Ovary (tissue), 7 donors: ENCODE measurements at regions not wholly inside any gene's neighbourhood (a gene's known extent, or its start where the extent isn't known, plus 50 kb on each side); places are given as distances from the start of the nearest gene placed in this dataset.

Source experiments
- DNase-seq, 5 donors: peaks; one replicate each; pipeline ENCODE4 v3.0.0-alpha.2; 2019 to 2020
- H3K27ac ChIP-seq, 2 donors: fragments of 200-600 bp; one replicate each; pipeline versions ENCODE4 v1.5.1 to v1.8.0; 2019 to 2022
- H3K27me3 ChIP-seq: fragments of 200-600 bp; one replicate; pipeline ENCODE4 v1.8.0; 2022
- H3K36me3 ChIP-seq: fragments of 200-600 bp; sonication (generic); one replicate; pipeline ENCODE4 v1.5.1; 2019
- H3K4me1 ChIP-seq: one replicate; pipeline ENCODE4 v1.8.1; 2013; ENCODE audit warnings: mild to moderate bottlenecking, moderate library complexity; ENCODE audit not compliant: insufficient read depth
- H3K4me3 ChIP-seq: fragments of 200-600 bp; sonication (generic); one replicate; pipeline ENCODE4 v1.5.1; 2017
- H3K9me3 ChIP-seq, 2 donors: fragments of 200-600 bp in 1 of 2; sonication (generic) in 1 of 2; one replicate each; pipeline versions ENCODE4 v1.5.1 to v1.8.1; 2013 to 2019; ENCODE audit warnings: mild to moderate bottlenecking in 1 of 2, moderate library complexity in 1 of 2
- EP300 ChIP-seq: sonication (generic); formaldehyde crosslinking; IDR thresholded peaks from one replicate; pipeline ENCODE4 v1.6.1; 2017; ENCODE audit warnings: antibody characterized with exemption
- POLR2A ChIP-seq: fragments of 450-650 bp; IDR thresholded peaks from one replicate; pipeline ENCODE4 v1.6.1; 2017; ENCODE audit warnings: antibody characterized with exemption, mild to moderate bottlenecking, moderate library complexity
- WGBS, 3 donors: extraction: QIAGEN DNeasy Blood & Tissue Kit in 1 of 3; methylation state at CpG; one replicate each; pipeline versions ENCODE4 v1.1.5 to v1.1.7; 2013 to 2017; 5-methylcytosine and 5-hydroxymethylcytosine counted together
- intact Hi-C, 4 donors: fragments of 100-400 bp; cut with DNase I; formaldehyde crosslinking; loops; one replicate each; pipeline versions ENCODE4 v1.11.0 to v1.15.1; 2022 to 2023
- TF ChIP-seq, protein P1 (sequence below), 3 donors: fragments of 450-650 bp in 2 of 3; fragments of 200-600 bp in 1 of 3; IDR thresholded peaks; one replicate each; pipeline versions ENCODE4 v1.5.1 to v1.8.0; 2016 to 2022; ENCODE audit warnings: antibody characterized with exemption in 3 of 3, mild to moderate bottlenecking in 1 of 3
- donor health status: DM: no; HTN: no; CAD: no; lungs with moderate emphysema.
- donor health status: DM: no; HTN: no; CAD: no.
- donor health status: Bipolar disorder and iron deficiency.
- donor health status: DM: no; HTN: no; CAD: no.
- donor health status: DM: yes; HTN: yes; CAD: no.

GRCh38 chr5:125219710-125220109 is 473.3 kb upstream of the ZNF608 start:
- Histone ChIP-seq H3K36me3 (no peaks in the 10 kb centered on the region), H3K4me3 (no peak overlapping the region), H3K27me3 (no peaks in the 10 kb centered on the region), H3K27ac (no peak overlapping the region), H3K9me3 (no peaks in the 10 kb centered on the region), H3K4me1 (no peaks in the 10 kb centered on the region)
- no peak for TF ChIP-seq POLR2A
- TF ChIP-seq, protein P1, sequence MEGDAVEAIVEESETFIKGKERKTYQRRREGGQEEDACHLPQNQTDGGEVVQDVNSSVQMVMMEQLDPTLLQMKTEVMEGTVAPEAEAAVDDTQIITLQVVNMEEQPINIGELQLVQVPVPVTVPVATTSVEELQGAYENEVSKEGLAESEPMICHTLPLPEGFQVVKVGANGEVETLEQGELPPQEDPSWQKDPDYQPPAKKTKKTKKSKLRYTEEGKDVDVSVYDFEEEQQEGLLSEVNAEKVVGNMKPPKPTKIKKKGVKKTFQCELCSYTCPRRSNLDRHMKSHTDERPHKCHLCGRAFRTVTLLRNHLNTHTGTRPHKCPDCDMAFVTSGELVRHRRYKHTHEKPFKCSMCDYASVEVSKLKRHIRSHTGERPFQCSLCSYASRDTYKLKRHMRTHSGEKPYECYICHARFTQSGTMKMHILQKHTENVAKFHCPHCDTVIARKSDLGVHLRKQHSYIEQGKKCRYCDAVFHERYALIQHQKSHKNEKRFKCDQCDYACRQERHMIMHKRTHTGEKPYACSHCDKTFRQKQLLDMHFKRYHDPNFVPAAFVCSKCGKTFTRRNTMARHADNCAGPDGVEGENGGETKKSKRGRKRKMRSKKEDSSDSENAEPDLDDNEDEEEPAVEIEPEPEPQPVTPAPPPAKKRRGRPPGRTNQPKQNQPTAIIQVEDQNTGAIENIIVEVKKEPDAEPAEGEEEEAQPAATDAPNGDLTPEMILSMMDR (IDR thresholded peaks at IDR 0.05), result no peak
- no peak for TF ChIP-seq EP300
- intact Hi-C loops, result no loop called here
- DNase-seq, result no peak

DNA sequence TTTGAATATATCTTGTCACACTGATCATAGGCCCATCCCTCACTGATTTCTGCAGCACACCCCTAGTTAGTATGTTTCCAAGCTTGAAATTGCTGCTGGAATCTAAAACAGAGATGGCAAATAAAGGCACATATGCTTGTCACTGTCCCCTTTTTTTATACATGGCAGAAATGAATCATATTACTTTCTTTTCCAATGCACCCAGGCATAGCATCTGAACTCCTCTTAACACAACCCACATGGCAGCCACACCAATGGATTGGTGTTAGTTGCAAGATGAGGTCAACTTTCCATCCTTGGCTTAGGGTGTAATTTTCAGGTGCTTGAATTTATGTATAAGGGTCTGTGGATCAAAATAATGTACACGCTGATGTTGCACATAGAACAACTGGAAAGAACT is 473.8 kb upstream of the ZNF608 start:
- no peaks in the 10 kb centered on the region for H3K27me3 ChIP-seq
- no peak for DNase-seq
- H3K9me3 ChIP-seq, result no peaks in the 10 kb centered on the region
- no peak overlapping the region for H3K4me3 ChIP-seq
- no peak overlapping the region for H3K27ac ChIP-seq
- 96 to 100% (median 100%) methylated on average over 1 of the region's 1 CpG for WGBS, 3 donors
- H3K4me1 ChIP-seq, result no peaks in the 10 kb centered on the region
- intact Hi-C loops, result no loop called here
- H3K36me3 ChIP-seq, result no peaks in the 10 kb centered on the region
- TF ChIP-seq POLR2A, result no peak
- TF ChIP-seq, protein P1 (IDR thresholded peaks at IDR 0.05), result no peak
- TF ChIP-seq EP300, result no peak

GRCh38 chr5:125222597-125223240 is 476.3 kb upstream of the ZNF608 start:
- H3K27me3 ChIP-seq, result no peaks in the 10 kb centered on the region
- H3K9me3 ChIP-seq, result no peaks in the 10 kb centered on the region
- intact Hi-C loops, result no loop called here
- no peak overlapping the region for H3K4me3 ChIP-seq
- H3K4me1 ChIP-seq, result no peaks in the 10 kb centered on the region
- 64 to 71% (median 67%) methylated on average over 7 of the region's 7 CpGs for WGBS, 3 donors
- TF ChIP-seq EP300 (no peak), POLR2A (no peak)
- TF ChIP-seq, protein P1 (IDR thresholded peaks at IDR 0.05), result no peak
- H3K27ac ChIP-seq, result no peak overlapping the region
- DNase-seq, result no peak
- no peaks in the 10 kb centered on the region for H3K36me3 ChIP-seq

DNA sequence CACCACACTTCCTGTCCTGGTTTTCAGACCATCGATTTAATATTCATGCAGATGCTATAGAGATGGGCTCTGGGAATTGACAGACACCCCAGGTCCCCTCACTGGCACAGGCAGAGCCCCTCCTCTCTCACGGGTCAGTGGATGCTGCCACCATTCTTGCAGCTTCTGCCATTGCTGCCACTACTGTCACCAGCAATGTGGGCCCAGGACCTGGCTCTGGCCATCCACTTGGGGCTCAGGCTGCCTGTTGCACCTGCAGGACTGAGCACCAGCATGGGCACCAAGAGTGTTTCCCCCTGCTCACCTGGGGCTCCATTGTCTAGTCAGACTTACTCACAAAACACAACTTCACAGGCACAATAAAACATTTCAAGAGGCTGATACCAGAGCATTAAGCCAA is 479.0 kb upstream of the ZNF608 start:
- WGBS, 3 donors, result 41 to 91% (median 61%) methylated on average over 2 of the region's 2 CpGs
- Histone ChIP-seq H3K9me3 (no peaks in the 10 kb centered on the region), H3K4me3 (no peak overlapping the region), H3K36me3 (no peaks in the 10 kb centered on the region), H3K4me1 (no peaks in the 10 kb centered on the region), H3K27me3 (no peaks in the 10 kb centered on the region), H3K27ac (no peak overlapping the region)
- DNase-seq, result no peak
- intact Hi-C loops, result no loop called here
- TF ChIP-seq, protein P1 (IDR thresholded peaks at IDR 0.05), result no peak
- no peak for TF ChIP-seq POLR2A
- no peak for TF ChIP-seq EP300
